ENCODE measurements at regions not wholly inside any gene's neighbourhood (a gene's known extent, or its start where the extent isn't known, plus 50 kb on each side); places are given as distances from the start of the nearest gene placed in this dataset.

- Histone ChIP-seq H3K4me3 (no peak overlapping the region), H3K36me3 (no peaks in the 10 kb centered on the region), H3K27ac (no peak overlapping the region), H3K4me1 (no peaks in the 10 kb centered on the region), H3K27me3 (no peaks in the 10 kb centered on the region), H3K9me3 (no peaks in the 10 kb centered on the region)
- WGBS: 64% methylated on average over 3 of the region's 3 CpGs
- TF ChIP-seq POLR2AphosphoS5 (IDR thresholded peaks at IDR 0.05): no peak
- no peak for TF ChIP-seq CTCF (IDR thresholded peaks at IDR 0.05)
- TF ChIP-seq EP300 (IDR thresholded peaks at IDR 0.05): no peak
- TF ChIP-seq POLR2A (IDR thresholded peaks at IDR 0.05): no peak
- DNase-seq (ENCODE audit: low spot score in 2 of 2): no peak
These were observed 108.6 kb upstream of the TMEM106B start for GRCh38 chr7:12102527-12102926.

- Histone ChIP-seq H3K36me3 (no peaks in the 10 kb centered on the region), H3K9me3 (no peaks in the 10 kb centered on the region), H3K4me3 (no peak overlapping the region), H3K4me1 (no peaks in the 10 kb centered on the region), H3K27ac (no peak overlapping the region), H3K27me3 (no peaks in the 10 kb centered on the region)
- DNase-seq (ENCODE audit: low spot score in 2 of 2): no peak
- no peak for TF ChIP-seq EP300 (IDR thresholded peaks at IDR 0.05)
- no peak for TF ChIP-seq CTCF (IDR thresholded peaks at IDR 0.05)
- TF ChIP-seq POLR2AphosphoS5 (IDR thresholded peaks at IDR 0.05): no peak
- no peak for TF ChIP-seq POLR2A (IDR thresholded peaks at IDR 0.05)
These were observed 107.1 kb upstream of the TMEM106B start for GRCh38 chr7:12103948-12104347.

- WGBS: 74% methylated on average over 2 of the region's 2 CpGs
- Histone ChIP-seq H3K9me3 (no peaks in the 10 kb centered on the region), H3K27ac (no peak overlapping the region), H3K27me3 (peaks cover 11% of the 10 kb centered on the region), H3K36me3 (no peaks in the 10 kb centered on the region), H3K4me3 (no peak overlapping the region), H3K4me1 (peaks cover 4% of the 10 kb centered on the region)
- no peak for TF ChIP-seq CTCF (IDR thresholded peaks at IDR 0.05)
- no peak for TF ChIP-seq EP300 (IDR thresholded peaks at IDR 0.05)
- no peak for TF ChIP-seq POLR2A (IDR thresholded peaks at IDR 0.05)
- TF ChIP-seq POLR2AphosphoS5 (IDR thresholded peaks at IDR 0.05): no peak
- no peak for DNase-seq (ENCODE audit: low spot score in 2 of 2)
These were observed 103.7 kb upstream of the TMEM106B start for GRCh38 chr7:12107381-12107780.

- Histone ChIP-seq H3K4me1 (peaks cover 4% of the 10 kb centered on the region), H3K27me3 (peaks cover 16% of the 10 kb centered on the region), H3K4me3 (no peak overlapping the region), H3K9me3 (no peaks in the 10 kb centered on the region), H3K36me3 (no peaks in the 10 kb centered on the region), H3K27ac (no peak overlapping the region)
- TF ChIP-seq CTCF (IDR thresholded peaks at IDR 0.05): no peak
- TF ChIP-seq EP300 (IDR thresholded peaks at IDR 0.05): no peak
- no peak for TF ChIP-seq POLR2AphosphoS5 (IDR thresholded peaks at IDR 0.05)
- no peak for TF ChIP-seq POLR2A (IDR thresholded peaks at IDR 0.05)
- WGBS: 53% methylated on average over 3 of the region's 3 CpGs
- DNase-seq (ENCODE audit: low spot score in 2 of 2): no peak
These were observed 103.2 kb upstream of the TMEM106B start for GRCh38 chr7:12107841-12108254.

- TF ChIP-seq EP300 (IDR thresholded peaks at IDR 0.05) (no peak), POLR2AphosphoS5 (IDR thresholded peaks at IDR 0.05) (no peak), POLR2A (IDR thresholded peaks at IDR 0.05) (no peak), CTCF (IDR thresholded peaks at IDR 0.05) (no peak)
These were observed 100.7 kb upstream of the TMEM106B start for GRCh38 chr7:12110425-12110824.

More at GRCh38 chr7:12110425-12110824, 100.7 kb upstream of the TMEM106B start:
- WGBS: 86% methylated on average over 3 of the region's 3 CpGs
- H3K4me1 ChIP-seq: peaks cover 4% of the 10 kb centered on the region
- H3K36me3 ChIP-seq: no peaks in the 10 kb centered on the region
- no peaks in the 10 kb centered on the region for H3K9me3 ChIP-seq
- no peak overlapping the region for H3K27ac ChIP-seq
- DNase-seq (ENCODE audit: low spot score in 2 of 2): no peak
- peaks cover 16% of the 10 kb centered on the region for H3K27me3 ChIP-seq
- H3K4me3 ChIP-seq: no peak overlapping the region
